ENCODE measurements at regions not wholly inside any gene's neighbourhood (a gene's known extent, or its start where the extent isn't known, plus 50 kb on each side); places are given as distances from the start of the nearest gene placed in this dataset.

DNA sequence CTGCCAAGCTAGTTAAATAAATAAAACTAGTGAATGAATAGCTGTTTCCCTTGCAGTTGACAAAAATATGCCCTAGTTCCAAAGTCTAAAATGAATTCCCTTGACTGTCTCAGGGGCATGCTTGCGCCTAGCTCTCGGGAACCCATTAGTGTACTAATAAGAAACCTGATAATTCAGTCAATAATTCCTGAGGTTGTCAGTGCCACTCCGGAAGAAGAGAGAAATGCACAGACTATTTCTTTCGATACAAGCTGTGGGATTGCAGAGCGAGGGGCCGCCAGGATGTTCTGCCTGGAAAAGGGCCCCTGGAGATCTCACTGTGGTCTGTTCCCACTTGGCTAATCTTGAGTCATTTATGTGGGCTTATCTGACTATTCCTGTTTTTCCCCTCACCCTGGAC, 56.4 kb upstream of the LARP1 start:
- TF ChIP-seq, protein P1, sequence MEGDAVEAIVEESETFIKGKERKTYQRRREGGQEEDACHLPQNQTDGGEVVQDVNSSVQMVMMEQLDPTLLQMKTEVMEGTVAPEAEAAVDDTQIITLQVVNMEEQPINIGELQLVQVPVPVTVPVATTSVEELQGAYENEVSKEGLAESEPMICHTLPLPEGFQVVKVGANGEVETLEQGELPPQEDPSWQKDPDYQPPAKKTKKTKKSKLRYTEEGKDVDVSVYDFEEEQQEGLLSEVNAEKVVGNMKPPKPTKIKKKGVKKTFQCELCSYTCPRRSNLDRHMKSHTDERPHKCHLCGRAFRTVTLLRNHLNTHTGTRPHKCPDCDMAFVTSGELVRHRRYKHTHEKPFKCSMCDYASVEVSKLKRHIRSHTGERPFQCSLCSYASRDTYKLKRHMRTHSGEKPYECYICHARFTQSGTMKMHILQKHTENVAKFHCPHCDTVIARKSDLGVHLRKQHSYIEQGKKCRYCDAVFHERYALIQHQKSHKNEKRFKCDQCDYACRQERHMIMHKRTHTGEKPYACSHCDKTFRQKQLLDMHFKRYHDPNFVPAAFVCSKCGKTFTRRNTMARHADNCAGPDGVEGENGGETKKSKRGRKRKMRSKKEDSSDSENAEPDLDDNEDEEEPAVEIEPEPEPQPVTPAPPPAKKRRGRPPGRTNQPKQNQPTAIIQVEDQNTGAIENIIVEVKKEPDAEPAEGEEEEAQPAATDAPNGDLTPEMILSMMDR (IDR thresholded peaks at IDR 0.05): no peak
- TF ChIP-seq, protein P2, sequence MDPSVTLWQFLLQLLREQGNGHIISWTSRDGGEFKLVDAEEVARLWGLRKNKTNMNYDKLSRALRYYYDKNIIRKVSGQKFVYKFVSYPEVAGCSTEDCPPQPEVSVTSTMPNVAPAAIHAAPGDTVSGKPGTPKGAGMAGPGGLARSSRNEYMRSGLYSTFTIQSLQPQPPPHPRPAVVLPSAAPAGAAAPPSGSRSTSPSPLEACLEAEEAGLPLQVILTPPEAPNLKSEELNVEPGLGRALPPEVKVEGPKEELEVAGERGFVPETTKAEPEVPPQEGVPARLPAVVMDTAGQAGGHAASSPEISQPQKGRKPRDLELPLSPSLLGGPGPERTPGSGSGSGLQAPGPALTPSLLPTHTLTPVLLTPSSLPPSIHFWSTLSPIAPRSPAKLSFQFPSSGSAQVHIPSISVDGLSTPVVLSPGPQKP (IDR thresholded peaks at IDR 0.05; ENCODE audit: low read depth, low read length): no peak
- TF ChIP-seq CBX2 (IDR thresholded peaks at IDR 0.05; ENCODE audit: borderline replicate concordance, low read depth): no peak
- no peak for TF ChIP-seq ZSCAN20 (CRISPR knock-in tag; IDR thresholded peaks at IDR 0.05)
- TF ChIP-seq E2F6 (IDR thresholded peaks at IDR 0.05; ENCODE audit: borderline replicate concordance, low read depth): no peak
- no peak for TF ChIP-seq NFE2L2 (conservative IDR thresholded peaks at IDR 0.05; ENCODE audit: low read length)
- TF ChIP-seq PHF8 (IDR thresholded peaks at IDR 0.05; ENCODE audit: borderline replicate concordance, low read depth): no peak
- TF ChIP-seq POLR2A (IDR thresholded peaks at IDR 0.05; ENCODE audit: low read length): no peak
- no peak for TF ChIP-seq RAD21 (conservative IDR thresholded peaks at IDR 0.05 in 1 of 2, IDR thresholded peaks at IDR 0.05 in 1 of 2)

All from A549 (cell line).